Endothelial cell of umbilical vein (primary cell): ENCODE measurements at regions not wholly inside any gene's neighbourhood (a gene's known extent, or its start where the extent isn't known, plus 50 kb on each side); places are given as distances from the start of the nearest gene placed in this dataset.

ENCODE experiments used
- BruUV-seq: library from RNA; stranded (reverse); fragments of 400-500 nt; replicated peaks from 2 replicates; lab custom pipeline; 2021; lab: Mats Ljungman, UMichigan
- CTCF ChIA-PET: fragments of 300-600, 350-600 bp; sonication (Branson Sonifier 250); formaldehyde crosslinking; loops from one replicate; lab custom pipeline; 2021; ENCODE audit warnings: antibody characterized with exemption, inconsistent platforms; lab: Charles Lee
- POLR2A ChIA-PET: fragments of 300-600, 350-600 bp; sonication (Branson Sonifier 250); formaldehyde crosslinking; loops from one replicate; lab custom pipeline; 2021; ENCODE audit warnings: antibody characterized with exemption, inconsistent platforms; lab: Charles Lee
- DNase-seq: peaks from one replicate; pipeline ENCODE4 v3.0.0-alpha.2; 2011; ENCODE audit warnings: low read depth, low spot score
- FAIRE-seq: peaks from 2 replicates; lab custom pipeline; 2011; peaks lifted over from hg19 to GRCh38; lab: Jason Lieb, UNC
- H2AFZ ChIP-seq: 2 replicates; pipeline ENCODE4 v1.6.0; 2012; ENCODE audit warnings: low read depth, low read length, control low read depth, inconsistent platforms
- H3K27ac ChIP-seq: 2 replicates; pipeline ENCODE4 v1.5.1; 2011; ENCODE audit warnings: low read depth, mild to moderate bottlenecking, control low read depth, low read length, moderate library complexity; ENCODE audit not compliant: insufficient read depth
- H3K27me3 ChIP-seq, 2 experiments: 2 replicates each; pipeline versions ENCODE4 v1.6.0 to v1.6.1; 2011; ENCODE audit warnings: low read length in 2 of 2, mixed read lengths in 1 of 2; ENCODE audit not compliant: control insufficient read depth in 2 of 2, insufficient read depth in 2 of 2
- H3K36me3 ChIP-seq, 2 experiments: 2 replicates in 1 of 2; 3 replicates in 1 of 2; pipeline ENCODE4 v1.5.1; 2011; ENCODE audit warnings: low read length in 2 of 2, mild to moderate bottlenecking in 1 of 2, moderate library complexity in 1 of 2; ENCODE audit not compliant: control insufficient read depth in 2 of 2, insufficient read depth in 2 of 2; ENCODE audit errors: extremely low read depth in 1 of 2
- H3K4me1 ChIP-seq: 3 replicates; pipeline ENCODE4 v1.5.1; 2011; ENCODE audit warnings: mild to moderate bottlenecking, low read length; ENCODE audit not compliant: control insufficient read depth, insufficient read depth; ENCODE audit errors: extremely low read depth
- H3K4me2 ChIP-seq: 2 replicates; pipeline ENCODE4 v1.6.1; 2011; ENCODE audit warnings: low read length, control low read depth, mixed read lengths; ENCODE audit not compliant: insufficient read depth
- H3K4me3 ChIP-seq, 3 experiments: fragments of 200-600 bp in 1 of 3; sonication (generic), shearing (Covaris generic) in 1 of 3; replicated peaks in 1 of 3; 2 replicates each; pipeline ENCODE4 v1.5.1; 2011 to 2016; ENCODE audit warnings: control low read depth in 3 of 3, low read length in 3 of 3, mild to moderate bottlenecking in 2 of 3, inconsistent platforms in 1 of 3, low read depth in 1 of 3, moderate library complexity in 1 of 3; ENCODE audit not compliant: insufficient read depth in 1 of 3
- H3K79me2 ChIP-seq: 2 replicates; pipeline ENCODE4 v1.6.0; 2012; ENCODE audit warnings: low read length, inconsistent platforms; ENCODE audit not compliant: control insufficient read depth, insufficient read depth
- H3K9ac ChIP-seq: replicated peaks from 2 replicates; pipeline ENCODE3; 2011; ENCODE audit warnings: low read length, control low read depth; ENCODE audit not compliant: insufficient read depth; ENCODE audit errors: extremely low read depth
- H3K9me1 ChIP-seq: replicated peaks from 3 replicates; pipeline ENCODE4 v1.6.0; 2011; ENCODE audit warnings: mild to moderate bottlenecking, low read length; ENCODE audit not compliant: control insufficient read depth, insufficient read depth; ENCODE audit errors: extremely low read depth
- H3K9me3 ChIP-seq: replicated peaks from 2 replicates; pipeline ENCODE4 v1.5.1; 2012; ENCODE audit warnings: low read length, inconsistent platforms; ENCODE audit not compliant: control insufficient read depth, insufficient read depth
- H4K20me1 ChIP-seq: replicated peaks from 2 replicates; pipeline ENCODE3; 2011; ENCODE audit warnings: mild to moderate bottlenecking, low read length; ENCODE audit not compliant: control insufficient read depth, insufficient read depth; ENCODE audit errors: extremely low read depth
- EZH2 ChIP-seq: IDR thresholded peaks from 2 replicates; pipeline ENCODE4 v1.6.1; 2012; ENCODE audit warnings: borderline replicate concordance, low read depth, mild to moderate bottlenecking, moderate library complexity, low read length, inconsistent platforms; ENCODE audit not compliant: severe bottlenecking
- FOS ChIP-seq: IDR thresholded peaks from 2 replicates; pipeline ENCODE4 v1.6.1; 2011; ENCODE audit warnings: mild to moderate bottlenecking, low read length, moderate library complexity, borderline replicate concordance; ENCODE audit not compliant: insufficient read depth
- GATA2 ChIP-seq: IDR thresholded peaks from 2 replicates; pipeline ENCODE4 v1.7.0; 2011; ENCODE audit warnings: low read depth, mild to moderate bottlenecking, moderate library complexity, mixed read lengths, low read length; ENCODE audit not compliant: insufficient read length, insufficient read depth
- JUN ChIP-seq: IDR thresholded peaks from 2 replicates; pipeline ENCODE4 v1.6.1; 2011; ENCODE audit warnings: borderline replicate concordance, low read depth; ENCODE audit not compliant: insufficient read length, insufficient read depth
- MYC ChIP-seq: IDR thresholded peaks from one replicate; pipeline ENCODE4 v1.6.1; 2011; ENCODE audit warnings: mild to moderate bottlenecking, low read depth, low read length
- POLR2A ChIP-seq: IDR thresholded peaks from 2 replicates; pipeline ENCODE4 v1.6.1; 2012; ENCODE audit warnings: low read depth, mild to moderate bottlenecking, control low read depth, low read length
- dilution Hi-C: fragments of 300-500 bp; cut with MboI; formaldehyde crosslinking; loops from one replicate; pipeline ENCODE4 v1.15.0; 2019; ENCODE audit warnings: low sequenced_read_pairs; ENCODE audit not compliant: extremely low pct_ligation_motif_present
- intact Hi-C: fragments of 100-400 bp; cut with micrococcal nuclease; formaldehyde crosslinking; loops from one replicate; pipeline ENCODE4 v1.10.0; 2022
- TF ChIP-seq, protein P1 (sequence below), 2 donors: IDR thresholded peaks; 1 replicate in 1 of 2; 2 replicates in 1 of 2; pipeline ENCODE4 v1.5.1; 2011; ENCODE audit warnings: low read length in 2 of 2, mild to moderate bottlenecking in 2 of 2, moderate library complexity in 2 of 2, control low read depth in 1 of 2, inconsistent platforms in 1 of 2, low read depth in 1 of 2; ENCODE audit not compliant: insufficient read depth in 1 of 2; ENCODE audit errors: extremely low read depth in 1 of 2
- TF ChIP-seq, protein P2 (sequence below): IDR thresholded peaks from 2 replicates; pipeline ENCODE4 v1.6.1; 2011; ENCODE audit not compliant: insufficient read depth, insufficient read length

DNA sequence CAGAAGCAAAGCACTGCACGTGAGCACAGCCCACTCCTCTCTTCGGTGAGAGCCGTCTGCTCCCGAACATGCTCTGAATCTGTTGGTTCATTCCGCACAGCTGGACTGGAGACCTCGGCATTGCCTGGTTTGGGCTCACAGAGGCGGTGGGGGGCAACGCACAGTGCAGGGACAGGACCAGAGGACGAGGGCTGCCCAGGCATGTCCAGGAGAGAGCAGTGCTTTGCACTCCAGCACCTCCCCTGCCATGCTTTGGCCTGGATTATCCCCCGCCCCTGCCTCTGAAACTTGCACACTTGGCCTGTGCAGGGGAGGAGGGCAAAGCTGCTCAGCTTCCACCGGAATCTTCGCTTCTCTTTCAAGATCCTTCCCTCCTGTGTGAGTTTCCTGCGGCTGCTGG, 536.5 kb downstream of the BRD1 start:
- ChIA-PET POLR2A (no interaction called here), CTCF (no interaction called here)
- Histone ChIP-seq H3K9ac (no peak overlapping the region), H3K79me2 (no peaks in the 10 kb centered on the region), H4K20me1 (no peaks in the 10 kb centered on the region), H3K27me3 (no peaks in the 10 kb centered on the region), H3K4me3 (no peak overlapping the region), H3K9me1 (no peaks in the 10 kb centered on the region), H3K27ac (no peak overlapping the region), H3K4me2 (no peak overlapping the region), H3K9me3 (peaks cover 5% of the 10 kb centered on the region), H3K36me3 (no peaks in the 10 kb centered on the region), H3K4me1 (no peaks in the 10 kb centered on the region), H2AFZ (no peak overlapping the region)
- dilution Hi-C loops (no loop called here), intact Hi-C loops (no loop called here)
- TF ChIP-seq, protein P1, sequence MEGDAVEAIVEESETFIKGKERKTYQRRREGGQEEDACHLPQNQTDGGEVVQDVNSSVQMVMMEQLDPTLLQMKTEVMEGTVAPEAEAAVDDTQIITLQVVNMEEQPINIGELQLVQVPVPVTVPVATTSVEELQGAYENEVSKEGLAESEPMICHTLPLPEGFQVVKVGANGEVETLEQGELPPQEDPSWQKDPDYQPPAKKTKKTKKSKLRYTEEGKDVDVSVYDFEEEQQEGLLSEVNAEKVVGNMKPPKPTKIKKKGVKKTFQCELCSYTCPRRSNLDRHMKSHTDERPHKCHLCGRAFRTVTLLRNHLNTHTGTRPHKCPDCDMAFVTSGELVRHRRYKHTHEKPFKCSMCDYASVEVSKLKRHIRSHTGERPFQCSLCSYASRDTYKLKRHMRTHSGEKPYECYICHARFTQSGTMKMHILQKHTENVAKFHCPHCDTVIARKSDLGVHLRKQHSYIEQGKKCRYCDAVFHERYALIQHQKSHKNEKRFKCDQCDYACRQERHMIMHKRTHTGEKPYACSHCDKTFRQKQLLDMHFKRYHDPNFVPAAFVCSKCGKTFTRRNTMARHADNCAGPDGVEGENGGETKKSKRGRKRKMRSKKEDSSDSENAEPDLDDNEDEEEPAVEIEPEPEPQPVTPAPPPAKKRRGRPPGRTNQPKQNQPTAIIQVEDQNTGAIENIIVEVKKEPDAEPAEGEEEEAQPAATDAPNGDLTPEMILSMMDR (IDR thresholded peaks at IDR 0.05; ENCODE audit: extremely low read depth in 1 of 2, insufficient read depth in 1 of 2, low read depth in 1 of 2, low read length in 2 of 2): no peak
- TF ChIP-seq POLR2A (no peak), FOS (no peak), JUN (no peak), GATA2 (no peak), MYC (no peak), EZH2 (no peak)
- TF ChIP-seq, protein P2, sequence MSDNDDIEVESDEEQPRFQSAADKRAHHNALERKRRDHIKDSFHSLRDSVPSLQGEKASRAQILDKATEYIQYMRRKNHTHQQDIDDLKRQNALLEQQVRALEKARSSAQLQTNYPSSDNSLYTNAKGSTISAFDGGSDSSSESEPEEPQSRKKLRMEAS: no peak
- DNase-seq (no peak), FAIRE-seq (no peak)
- no TSS peak for BruUV-seq
